H1 (cell line): ENCODE measurements at regions not wholly inside any gene's neighbourhood (a gene's known extent, or its start where the extent isn't known, plus 50 kb on each side); places are given as distances from the start of the nearest gene placed in this dataset.

ENCODE experiments used
- BRCA1 ChIP-seq: IDR thresholded peaks from 2 replicates; pipeline ENCODE4 v1.6.1; 2012; ENCODE audit warnings: low read depth, low read length, improper control_type of control experiment
- EP300 ChIP-seq, 2 experiments: IDR thresholded peaks; 1 replicate in 1 of 2; 2 replicates in 1 of 2; pipeline ENCODE4 v1.6.1; 2011 to 2012; ENCODE audit warnings: low read depth in 2 of 2, low read length in 2 of 2, mild to moderate bottlenecking in 2 of 2, borderline replicate concordance in 1 of 2, inconsistent platforms in 1 of 2, moderate library complexity in 1 of 2
- EZH2 ChIP-seq: fragments of 200-600 bp; sonication (generic); IDR thresholded peaks from 2 replicates; pipeline ENCODE4 v1.7.1; 2012; ENCODE audit warnings: low read depth, mild to moderate bottlenecking, moderate library complexity, low read length, inconsistent platforms; ENCODE audit not compliant: severe bottlenecking
- POLR2A ChIP-seq, 2 experiments: IDR thresholded peaks; 1 replicate in 1 of 2; 2 replicates in 1 of 2; pipeline ENCODE4 v1.6.1; 2011; ENCODE audit warnings: low read depth in 2 of 2, low read length in 2 of 2, mild to moderate bottlenecking in 2 of 2; ENCODE audit errors: control extremely low read depth in 1 of 2
- RFX5 ChIP-seq: IDR thresholded peaks from 2 replicates; pipeline ENCODE4 v1.6.1; 2011; ENCODE audit warnings: low read depth, low read length, improper control_type of control experiment, borderline replicate concordance
- RXRA ChIP-seq: IDR thresholded peaks from 2 replicates; pipeline ENCODE4 v1.6.1; 2011; ENCODE audit warnings: low read depth, mild to moderate bottlenecking, low read length, moderate library complexity; ENCODE audit not compliant: insufficient read depth
- SAP30 ChIP-seq: fragments of 300-600 bp; sonication (generic); IDR thresholded peaks from 2 replicates; pipeline ENCODE4 v1.7.1; 2012; ENCODE audit warnings: low read length, moderate library complexity, mild to moderate bottlenecking, inconsistent platforms; ENCODE audit not compliant: insufficient read depth, insufficient replicate concordance
- SP4 ChIP-seq: IDR thresholded peaks from 2 replicates; pipeline ENCODE4 v1.6.1; 2012; ENCODE audit warnings: low read length, inconsistent platforms
- SUZ12 ChIP-seq: fragments of 200-600 bp; sonication (generic); IDR thresholded peaks from 2 replicates; pipeline ENCODE4 v1.6.1; 2012; ENCODE audit warnings: mild to moderate bottlenecking, inconsistent platforms, low read length, moderate library complexity, mixed read lengths
- TEAD4 ChIP-seq: IDR thresholded peaks from 2 replicates; pipeline ENCODE4 v1.6.1; 2012; ENCODE audit warnings: low read depth, low read length, inconsistent platforms, mixed read lengths
- ZNF274 ChIP-seq: IDR thresholded peaks from 2 replicates; pipeline ENCODE4 v1.7.0; 2012; ENCODE audit warnings: low read length, borderline replicate concordance; ENCODE audit errors: extremely low read depth
- TF ChIP-seq, protein P1 (sequence below): IDR thresholded peaks from 2 replicates; pipeline ENCODE4 v1.6.1; 2011; ENCODE audit warnings: low read length, improper control_type of control experiment
- TF ChIP-seq, protein P2 (sequence below), 3 experiments: IDR thresholded peaks; 1 replicate in 2 of 3; 2 replicates in 1 of 3; pipeline versions ENCODE4 v1.5.1 to v1.6.1; 2011; ENCODE audit warnings: low read length in 3 of 3, mild to moderate bottlenecking in 3 of 3, inconsistent platforms in 2 of 3, low read depth in 1 of 3, moderate library complexity in 1 of 3; ENCODE audit not compliant: insufficient read depth in 1 of 3; ENCODE audit errors: control extremely low read depth in 1 of 3

DNA sequence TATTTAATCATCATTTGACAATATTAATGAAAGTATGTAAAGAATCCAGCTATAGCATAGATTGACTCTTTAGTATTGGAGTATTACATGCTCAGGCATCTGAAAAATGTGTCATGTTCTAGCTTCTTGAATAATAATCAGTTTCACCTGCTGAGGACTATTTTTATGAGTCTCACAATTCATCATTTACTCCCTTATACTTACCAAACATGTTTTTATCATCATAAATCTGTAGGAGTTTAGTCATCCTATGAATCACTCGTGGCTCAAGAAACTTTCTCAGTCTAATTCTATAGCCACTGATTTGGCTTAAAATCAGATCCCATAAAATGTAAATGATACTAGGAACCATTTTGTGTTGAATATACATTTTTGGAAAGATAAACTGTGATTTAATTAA, 1616.1 kb downstream of the C4orf33 start:
- TF ChIP-seq TEAD4 (no peak), RFX5 (no peak), SUZ12 (no peak), EZH2 (no peak), SAP30 (no peak), RXRA (no peak), BRCA1 (no peak), ZNF274 (no peak), EP300 (IDR thresholded peaks at IDR 0.05; ENCODE audit: borderline replicate concordance in 1 of 2, low read depth in 2 of 2, low read length in 2 of 2) (no peak), POLR2A (IDR thresholded peaks at IDR 0.05; ENCODE audit: control extremely low read depth in 1 of 2, low read depth in 2 of 2, low read length in 2 of 2) (no peak), SP4 (no peak)
- TF ChIP-seq, protein P1, sequence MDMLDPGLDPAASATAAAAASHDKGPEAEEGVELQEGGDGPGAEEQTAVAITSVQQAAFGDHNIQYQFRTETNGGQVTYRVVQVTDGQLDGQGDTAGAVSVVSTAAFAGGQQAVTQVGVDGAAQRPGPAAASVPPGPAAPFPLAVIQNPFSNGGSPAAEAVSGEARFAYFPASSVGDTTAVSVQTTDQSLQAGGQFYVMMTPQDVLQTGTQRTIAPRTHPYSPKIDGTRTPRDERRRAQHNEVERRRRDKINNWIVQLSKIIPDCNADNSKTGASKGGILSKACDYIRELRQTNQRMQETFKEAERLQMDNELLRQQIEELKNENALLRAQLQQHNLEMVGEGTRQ: no peak
- TF ChIP-seq, protein P2, sequence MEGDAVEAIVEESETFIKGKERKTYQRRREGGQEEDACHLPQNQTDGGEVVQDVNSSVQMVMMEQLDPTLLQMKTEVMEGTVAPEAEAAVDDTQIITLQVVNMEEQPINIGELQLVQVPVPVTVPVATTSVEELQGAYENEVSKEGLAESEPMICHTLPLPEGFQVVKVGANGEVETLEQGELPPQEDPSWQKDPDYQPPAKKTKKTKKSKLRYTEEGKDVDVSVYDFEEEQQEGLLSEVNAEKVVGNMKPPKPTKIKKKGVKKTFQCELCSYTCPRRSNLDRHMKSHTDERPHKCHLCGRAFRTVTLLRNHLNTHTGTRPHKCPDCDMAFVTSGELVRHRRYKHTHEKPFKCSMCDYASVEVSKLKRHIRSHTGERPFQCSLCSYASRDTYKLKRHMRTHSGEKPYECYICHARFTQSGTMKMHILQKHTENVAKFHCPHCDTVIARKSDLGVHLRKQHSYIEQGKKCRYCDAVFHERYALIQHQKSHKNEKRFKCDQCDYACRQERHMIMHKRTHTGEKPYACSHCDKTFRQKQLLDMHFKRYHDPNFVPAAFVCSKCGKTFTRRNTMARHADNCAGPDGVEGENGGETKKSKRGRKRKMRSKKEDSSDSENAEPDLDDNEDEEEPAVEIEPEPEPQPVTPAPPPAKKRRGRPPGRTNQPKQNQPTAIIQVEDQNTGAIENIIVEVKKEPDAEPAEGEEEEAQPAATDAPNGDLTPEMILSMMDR (IDR thresholded peaks at IDR 0.05; ENCODE audit: control extremely low read depth in 1 of 3, insufficient read depth in 1 of 3, low read depth in 1 of 3, low read length in 3 of 3): no peak
